SK-N-SH treated with all-trans-retinoic acid at 6 μM for 48 hours (cell line): ENCODE measurements at regions not wholly inside any gene's neighbourhood (a gene's known extent, or its start where the extent isn't known, plus 50 kb on each side); places are given as distances from the start of the nearest gene placed in this dataset.
"Not testable (repeated sequence)": the region's sequence is repeated elsewhere in the genome, so short reads cannot be mapped to it uniquely, and the experiment has no call there.

Experiments
- ATAC-seq: fragments of 200-7000 bp; cut with Tn5 transposase; 3 replicates; pipeline ENCODE4 v1.9.1; 2020; ENCODE audit warnings: mild to moderate bottlenecking, moderate library complexity
- ARNTL ChIP-seq: fragments of 450-650 bp; formaldehyde crosslinking; IDR thresholded peaks from 2 replicates; pipeline ENCODE4 v1.5.0; 2020; ENCODE audit warnings: low read depth, mild to moderate bottlenecking, moderate library complexity, borderline replicate concordance
- BACH2 ChIP-seq: fragments of 250-450 bp; sonication (Bioruptor Pico); IDR thresholded peaks from 2 replicates; pipeline ENCODE4 v1.9.0; 2021; ENCODE audit warnings: mild to moderate bottlenecking, borderline replicate concordance
- CSDC2 ChIP-seq: fragments of 250-450 bp; sonication (Bioruptor Pico); IDR thresholded peaks from 2 replicates; pipeline ENCODE4 v1.5.0; 2020; ENCODE audit warnings: mild to moderate bottlenecking, moderate library complexity
- GLIS3 ChIP-seq: fragments of 250-450 bp; sonication (Bioruptor Pico); IDR thresholded peaks from 2 replicates; pipeline ENCODE4 v1.5.0; 2020; ENCODE audit warnings: mild to moderate bottlenecking, moderate library complexity
- ISL1 ChIP-seq: fragments of 250-450 bp; sonication (Bioruptor Pico); IDR thresholded peaks from 2 replicates; pipeline ENCODE4 v2.1.2; 2022; ENCODE audit warnings: mild to moderate bottlenecking, moderate library complexity
- OSR1 ChIP-seq: fragments of 250-450 bp; sonication (Bioruptor Pico); IDR thresholded peaks from 2 replicates; pipeline ENCODE4 v1.8.0; 2022; ENCODE audit warnings: moderate library complexity, mild to moderate bottlenecking, inconsistent platforms
- PATZ1 ChIP-seq: fragments of 250-450 bp; sonication (Bioruptor Pico); IDR thresholded peaks from 2 replicates; pipeline ENCODE4 v1.8.0; 2020; ENCODE audit warnings: mild to moderate bottlenecking, moderate library complexity, borderline replicate concordance
- PPARA ChIP-seq: fragments of 250-450 bp; sonication (Bioruptor Pico); IDR thresholded peaks from 2 replicates; pipeline ENCODE4 v1.5.0; 2020; ENCODE audit warnings: mild to moderate bottlenecking, borderline replicate concordance
- RARB ChIP-seq: fragments of 250-450 bp; sonication (Bioruptor Pico); IDR thresholded peaks from 2 replicates; pipeline ENCODE4 v1.8.0; 2021; ENCODE audit warnings: mild to moderate bottlenecking, moderate library complexity
- SNAI2 ChIP-seq: fragments of 250-450 bp; sonication (Bioruptor Pico); IDR thresholded peaks from 2 replicates; pipeline ENCODE4 v1.5.0; 2020; ENCODE audit warnings: mild to moderate bottlenecking, moderate library complexity
- TCF4 ChIP-seq: fragments of 250-450 bp; sonication (Bioruptor Pico); IDR thresholded peaks from 2 replicates; pipeline ENCODE4 v1.8.0; 2021; ENCODE audit warnings: mild to moderate bottlenecking, moderate library complexity, borderline replicate concordance
- ZC3H10 ChIP-seq: fragments of 250-450 bp; sonication (Bioruptor Pico); IDR thresholded peaks from 2 replicates; pipeline ENCODE4 v1.5.1; 2021; ENCODE audit warnings: mild to moderate bottlenecking, moderate library complexity
- ZFP3 ChIP-seq: fragments of 250-450 bp; sonication (Bioruptor Pico); IDR thresholded peaks from 2 replicates; pipeline ENCODE4 v1.5.0; 2020; ENCODE audit warnings: mild to moderate bottlenecking, moderate library complexity
- ZFP30 ChIP-seq: fragments of 450-650 bp; formaldehyde crosslinking; IDR thresholded peaks from 2 replicates; pipeline ENCODE4 v1.5.0; 2022; ENCODE audit warnings: mild to moderate bottlenecking, moderate library complexity
- ZNF70 ChIP-seq: fragments of 450-650 bp; formaldehyde crosslinking; IDR thresholded peaks from 2 replicates; pipeline ENCODE4 v1.5.0; 2020; ENCODE audit warnings: mild to moderate bottlenecking, moderate library complexity
- ZNF8 ChIP-seq: fragments of 450-650 bp; formaldehyde crosslinking; IDR thresholded peaks from 2 replicates; pipeline ENCODE4 v1.5.0; 2020; ENCODE audit warnings: mild to moderate bottlenecking, moderate library complexity
- TF ChIP-seq, protein P1 (sequence below): fragments of 250-450 bp; sonication (Bioruptor Pico); IDR thresholded peaks from 2 replicates; pipeline ENCODE4 v1.5.1; 2020; ENCODE audit warnings: low read depth, mild to moderate bottlenecking, moderate library complexity
- TF ChIP-seq, protein P2 (sequence below): fragments of 250-450 bp; sonication (Bioruptor Pico); IDR thresholded peaks from 2 replicates; pipeline ENCODE4 v1.8.0; 2021; ENCODE audit warnings: low read depth, mild to moderate bottlenecking, moderate library complexity, borderline replicate concordance
- TF ChIP-seq, protein P3 (sequence below): fragments of 250-450 bp; sonication (Bioruptor Pico); IDR thresholded peaks from 2 replicates; pipeline ENCODE4 v1.5.1; 2021; ENCODE audit warnings: mild to moderate bottlenecking, moderate library complexity

GRCh38 chr6:92683748-92684147 lies 735.6 kb downstream of the EPHA7 start (continued):
- no peak for TF ChIP-seq PATZ1 (CRISPR knock-in tag)

DNA sequence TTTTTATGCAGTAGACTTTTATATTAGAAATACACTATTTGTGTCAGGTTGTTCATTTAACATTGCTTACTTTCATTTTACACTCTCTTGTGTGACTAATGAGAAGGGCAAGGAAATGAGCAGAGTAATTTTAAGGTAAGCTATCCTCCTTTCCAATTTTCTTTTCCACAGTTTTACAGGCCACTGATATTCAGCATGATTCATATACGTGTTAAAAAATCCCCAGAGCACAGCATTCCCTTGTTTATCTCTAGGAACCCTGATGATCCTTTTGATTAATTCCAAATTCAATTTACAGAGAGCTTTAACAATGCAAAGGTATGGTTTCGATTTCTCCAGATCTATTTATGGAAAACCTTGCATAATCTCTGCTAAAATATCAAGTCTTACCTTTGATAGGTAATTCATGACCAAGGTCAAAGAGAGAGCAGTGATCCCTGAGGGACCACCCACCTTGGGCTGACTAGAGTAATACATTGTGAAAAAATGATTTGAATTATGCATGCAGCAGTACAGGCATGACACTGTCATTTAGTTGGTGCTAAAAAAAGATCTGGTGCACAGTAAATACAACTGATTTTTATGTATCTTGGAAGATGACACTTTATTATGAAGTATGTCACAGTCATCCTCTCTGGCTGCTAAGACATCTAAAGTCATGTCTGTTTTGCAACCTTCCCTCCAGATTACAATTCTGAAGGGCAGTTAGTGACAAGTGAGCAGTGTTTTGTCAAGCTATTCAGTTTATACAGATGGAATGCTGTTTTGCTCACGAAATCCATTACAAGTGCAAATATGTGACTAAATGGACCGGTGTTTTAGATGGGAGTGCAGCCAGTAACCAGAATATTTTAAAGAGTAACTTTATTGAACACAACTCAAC lies 736.6 kb downstream of the EPHA7 start:
- ATAC-seq: no peak
- TF ChIP-seq PPARA (CRISPR knock-in tag): no peak
- TF ChIP-seq ISL1: peak; percentile 26; the same call in 1 of the 2 replicates

DNA sequence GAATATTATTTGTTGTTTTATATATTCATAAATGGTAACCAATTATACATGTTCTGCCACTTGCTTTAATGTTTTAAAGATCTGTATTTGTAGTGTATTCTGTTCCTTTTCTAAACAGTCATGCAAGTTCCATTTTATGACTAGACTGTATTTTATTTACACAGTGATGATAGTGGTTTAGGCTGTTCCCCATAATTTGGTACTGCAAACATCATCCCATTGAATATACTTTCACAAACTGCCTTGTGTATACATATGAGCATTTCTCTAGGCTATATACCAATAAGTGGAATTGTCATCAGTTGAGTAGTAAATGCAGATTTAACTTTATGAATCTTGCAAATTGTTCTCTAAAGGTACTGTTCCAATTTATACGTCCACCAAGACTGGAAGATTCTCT lies 738.0 kb downstream of the EPHA7 start:
- no peak for ATAC-seq
- TF ChIP-seq ZNF8 (CRISPR knock-in tag) (no peak), ISL1 (no peak), PATZ1 (CRISPR knock-in tag) (no peak), ZC3H10 (CRISPR knock-in tag) (no peak), BACH2 (CRISPR knock-in tag) (no peak), PPARA (CRISPR knock-in tag) (no peak), ZFP3 (no peak), ARNTL (CRISPR knock-in tag) (no peak), OSR1 (CRISPR knock-in tag) (no peak), RARB (CRISPR knock-in tag) (no peak), ZFP30 (CRISPR knock-in tag) (no peak), ZNF70 (CRISPR knock-in tag) (no peak), CSDC2 (CRISPR knock-in tag) (no peak), TCF4 (no peak), SNAI2 (CRISPR knock-in tag) (no peak)
- TF ChIP-seq, protein P1, sequence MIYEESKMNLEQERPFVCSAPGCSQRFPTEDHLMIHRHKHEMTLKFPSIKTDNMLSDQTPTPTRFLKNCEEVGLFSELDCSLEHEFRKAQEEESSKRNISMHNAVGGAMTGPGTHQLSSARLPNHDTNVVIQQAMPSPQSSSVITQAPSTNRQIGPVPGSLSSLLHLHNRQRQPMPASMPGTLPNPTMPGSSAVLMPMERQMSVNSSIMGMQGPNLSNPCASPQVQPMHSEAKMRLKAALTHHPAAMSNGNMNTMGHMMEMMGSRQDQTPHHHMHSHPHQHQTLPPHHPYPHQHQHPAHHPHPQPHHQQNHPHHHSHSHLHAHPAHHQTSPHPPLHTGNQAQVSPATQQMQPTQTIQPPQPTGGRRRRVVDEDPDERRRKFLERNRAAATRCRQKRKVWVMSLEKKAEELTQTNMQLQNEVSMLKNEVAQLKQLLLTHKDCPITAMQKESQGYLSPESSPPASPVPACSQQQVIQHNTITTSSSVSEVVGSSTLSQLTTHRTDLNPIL (CRISPR knock-in tag): no peak
- TF ChIP-seq, protein P2, sequence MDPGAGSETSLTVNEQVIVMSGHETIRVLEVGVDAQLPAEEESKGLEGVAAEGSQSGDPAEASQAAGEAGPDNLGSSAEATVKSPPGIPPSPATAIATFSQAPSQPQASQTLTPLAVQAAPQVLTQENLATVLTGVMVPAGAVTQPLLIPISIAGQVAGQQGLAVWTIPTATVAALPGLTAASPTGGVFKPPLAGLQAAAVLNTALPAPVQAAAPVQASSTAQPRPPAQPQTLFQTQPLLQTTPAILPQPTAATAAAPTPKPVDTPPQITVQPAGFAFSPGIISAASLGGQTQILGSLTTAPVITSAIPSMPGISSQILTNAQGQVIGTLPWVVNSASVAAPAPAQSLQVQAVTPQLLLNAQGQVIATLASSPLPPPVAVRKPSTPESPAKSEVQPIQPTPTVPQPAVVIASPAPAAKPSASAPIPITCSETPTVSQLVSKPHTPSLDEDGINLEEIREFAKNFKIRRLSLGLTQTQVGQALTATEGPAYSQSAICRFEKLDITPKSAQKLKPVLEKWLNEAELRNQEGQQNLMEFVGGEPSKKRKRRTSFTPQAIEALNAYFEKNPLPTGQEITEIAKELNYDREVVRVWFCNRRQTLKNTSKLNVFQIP: no peak
- TF ChIP-seq, protein P3, sequence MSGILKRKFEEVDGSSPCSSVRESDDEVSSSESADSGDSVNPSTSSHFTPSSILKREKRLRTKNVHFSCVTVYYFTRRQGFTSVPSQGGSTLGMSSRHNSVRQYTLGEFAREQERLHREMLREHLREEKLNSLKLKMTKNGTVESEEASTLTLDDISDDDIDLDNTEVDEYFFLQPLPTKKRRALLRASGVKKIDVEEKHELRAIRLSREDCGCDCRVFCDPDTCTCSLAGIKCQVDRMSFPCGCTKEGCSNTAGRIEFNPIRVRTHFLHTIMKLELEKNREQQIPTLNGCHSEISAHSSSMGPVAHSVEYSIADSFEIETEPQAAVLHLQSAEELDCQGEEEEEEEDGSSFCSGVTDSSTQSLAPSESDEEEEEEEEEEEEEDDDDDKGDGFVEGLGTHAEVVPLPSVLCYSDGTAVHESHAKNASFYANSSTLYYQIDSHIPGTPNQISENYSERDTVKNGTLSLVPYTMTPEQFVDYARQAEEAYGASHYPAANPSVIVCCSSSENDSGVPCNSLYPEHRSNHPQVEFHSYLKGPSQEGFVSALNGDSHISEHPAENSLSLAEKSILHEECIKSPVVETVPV: no peak

DNA sequence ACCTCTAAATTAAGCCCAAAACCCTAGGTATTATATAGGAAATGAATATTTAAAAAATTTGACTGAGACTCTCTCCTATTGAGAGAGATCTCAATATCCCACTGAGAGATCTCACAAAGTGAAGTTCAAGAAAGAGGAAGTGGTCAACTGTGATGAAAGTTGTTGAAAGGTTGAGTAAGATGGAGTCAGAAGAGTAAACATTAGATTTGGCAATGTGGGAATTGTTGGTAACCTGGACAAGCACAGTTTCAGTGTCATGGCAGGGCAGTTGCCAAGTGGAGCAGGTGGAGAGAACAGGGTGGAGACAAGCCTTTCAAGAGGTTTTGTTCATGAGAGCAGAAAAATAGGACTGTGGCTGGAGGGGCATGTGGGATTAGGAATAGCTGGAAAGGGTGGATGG lies 747.9 kb downstream of the EPHA7 start:
- ATAC-seq: not testable (repeated sequence)

DNA sequence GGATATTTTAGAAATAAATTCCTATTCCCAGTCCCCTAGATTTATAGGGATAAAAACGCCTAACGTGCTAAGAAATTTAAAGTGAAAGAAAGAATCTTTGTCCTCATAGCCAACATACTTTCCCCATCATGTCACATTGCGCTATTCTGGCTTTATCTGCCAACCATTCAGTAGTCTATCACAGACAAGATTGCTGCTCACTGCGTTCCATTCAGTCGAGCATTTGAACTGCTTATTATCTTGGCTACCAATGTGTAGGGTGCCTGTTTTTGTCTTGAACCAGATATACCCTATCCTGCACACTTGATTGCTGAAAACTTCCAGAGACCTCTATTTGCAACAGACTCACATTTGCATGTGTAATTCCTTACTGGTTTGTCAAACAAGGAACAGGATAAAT lies 751.5 kb downstream of the EPHA7 start:
- no peak for TF ChIP-seq GLIS3
- no peak for ATAC-seq
